GM12878 (cell line): ENCODE measurements at regions not wholly inside any gene's neighbourhood (a gene's known extent, or its start where the extent isn't known, plus 50 kb on each side); places are given as distances from the start of the nearest gene placed in this dataset.
"Not testable (repeated sequence)": the region's sequence is repeated elsewhere in the genome, so short reads cannot be mapped to it uniquely, and the experiment has no call there.

Source experiments
- ATAC-seq: fragments of 200-7000 bp; cut with Tn5 transposase; 3 replicates; pipeline ENCODE4 v1.9.1; 2020; ENCODE audit warnings: mild to moderate bottlenecking, moderate library complexity
- BruUV-seq: library from RNA; stranded (reverse); fragments of 400-500 nt; replicated peaks from 2 replicates; lab custom pipeline; 2021; lab: Mats Ljungman, UMichigan
- CTCF ChIA-PET: fragments of 300-600 bp; sonication (Branson Sonifier 250); formaldehyde crosslinking; extraction: SDS; loops from one replicate; lab custom pipeline; 2021; ENCODE audit warnings: inconsistent platforms; lab: Yijun Ruan, JAX
- POLR2A ChIA-PET: fragments of 350-600 bp; formaldehyde crosslinking; extraction: SDS; loops from one replicate; lab custom pipeline; 2021; ENCODE audit warnings: inconsistent platforms; lab: Charles Lee
- RAD21 ChIA-PET: fragments of 300-600 bp; sonication (Branson Sonifier 250); formaldehyde crosslinking; loops from one replicate; lab custom pipeline; 2023; ENCODE audit warnings: antibody characterized with exemption; ENCODE audit not compliant: unreplicated experiment; lab: Charles Lee
- SMC1A ChIA-PET: fragments of 300-600 bp; sonication (Branson Sonifier 250); formaldehyde crosslinking; loops from one replicate; lab custom pipeline; 2023; ENCODE audit not compliant: unreplicated experiment, uncharacterized antibody; lab: Charles Lee
- DNase-seq: peaks from one replicate; pipeline ENCODE4 v3.0.0-alpha.2; 2011; ENCODE audit warnings: low read depth, low spot score
- FAIRE-seq: peaks from 3 replicates; lab custom pipeline; 2011; peaks lifted over from hg19 to GRCh38; lab: Jason Lieb, UNC
- H2AFZ ChIP-seq: 2 replicates; pipeline ENCODE4 v1.6.0; 2011; ENCODE audit warnings: low read depth, low read length, control low read depth; ENCODE audit not compliant: control insufficient read depth
- H3K27ac ChIP-seq: 2 replicates; pipeline ENCODE4 v1.5.1; 2011; ENCODE audit warnings: control low read depth; ENCODE audit not compliant: control insufficient read depth, insufficient read depth
- H3K27me3 ChIP-seq, 2 experiments: replicated peaks in 1 of 2; 2 replicates each; pipeline versions ENCODE4 v1.6.0 to v1.6.1; 2011; ENCODE audit warnings: low read length in 1 of 2; ENCODE audit not compliant: control insufficient read depth in 2 of 2, insufficient read depth in 2 of 2
- H3K36me3 ChIP-seq, 2 experiments: 2 replicates each; pipeline ENCODE4 v1.5.1; 2011; ENCODE audit warnings: low read length in 1 of 2; ENCODE audit not compliant: control insufficient read depth in 2 of 2, insufficient read depth in 2 of 2
- H3K4me1 ChIP-seq: 2 replicates; pipeline ENCODE4 v1.6.1; 2011; ENCODE audit warnings: mild to moderate bottlenecking, low read length, moderate library complexity, mixed read lengths; ENCODE audit not compliant: control insufficient read depth, insufficient read depth
- H3K4me2 ChIP-seq: 2 replicates; pipeline ENCODE4 v1.6.0; 2011; ENCODE audit warnings: control low read depth; ENCODE audit not compliant: control insufficient read depth, insufficient read depth
- H3K4me3 ChIP-seq: fragments of 200-600 bp; sonication (generic); 2 replicates; pipeline ENCODE4 v1.5.1; 2016
- H3K79me2 ChIP-seq: 2 replicates; pipeline ENCODE4 v1.6.0; 2011; ENCODE audit warnings: low read length; ENCODE audit not compliant: control insufficient read depth, insufficient read depth
- H3K9ac ChIP-seq: 2 replicates; pipeline ENCODE4 v1.8.0; 2011; ENCODE audit warnings: low read length, control low read depth, mixed read lengths; ENCODE audit not compliant: control insufficient read depth, insufficient read depth
- H3K9me3 ChIP-seq: replicated peaks from 3 replicates; pipeline ENCODE4 v1.5.1; 2011; ENCODE audit warnings: mild to moderate bottlenecking, low read length; ENCODE audit not compliant: control insufficient read depth, insufficient read depth
- H4K20me1 ChIP-seq: 2 replicates; pipeline ENCODE4 v1.6.0; 2011; ENCODE audit not compliant: control insufficient read depth, insufficient read depth
- WGBS: methylation state at CpG from one replicate; pipeline ENCODE4 v1.1.6; 2016; ENCODE audit warnings: low lambda C conversion rate; ENCODE audit not compliant: insufficient replicate concordance, insufficient coverage; ENCODE audit errors: missing lambda C conversion rate; 5-methylcytosine and 5-hydroxymethylcytosine counted together
- in situ Hi-C: fragments of 300-500 bp; cut with MboI; formaldehyde crosslinking; loops from 9 replicates; pipeline ENCODE4 v1.14.3; 2018; ENCODE audit warnings: mixed read lengths
- intact Hi-C: fragments of 100-400 bp; cut with micrococcal nuclease; formaldehyde crosslinking; loops from one replicate; pipeline ENCODE4 v1.14.2; 2022; ENCODE audit not compliant: unreplicated experiment

DNA sequence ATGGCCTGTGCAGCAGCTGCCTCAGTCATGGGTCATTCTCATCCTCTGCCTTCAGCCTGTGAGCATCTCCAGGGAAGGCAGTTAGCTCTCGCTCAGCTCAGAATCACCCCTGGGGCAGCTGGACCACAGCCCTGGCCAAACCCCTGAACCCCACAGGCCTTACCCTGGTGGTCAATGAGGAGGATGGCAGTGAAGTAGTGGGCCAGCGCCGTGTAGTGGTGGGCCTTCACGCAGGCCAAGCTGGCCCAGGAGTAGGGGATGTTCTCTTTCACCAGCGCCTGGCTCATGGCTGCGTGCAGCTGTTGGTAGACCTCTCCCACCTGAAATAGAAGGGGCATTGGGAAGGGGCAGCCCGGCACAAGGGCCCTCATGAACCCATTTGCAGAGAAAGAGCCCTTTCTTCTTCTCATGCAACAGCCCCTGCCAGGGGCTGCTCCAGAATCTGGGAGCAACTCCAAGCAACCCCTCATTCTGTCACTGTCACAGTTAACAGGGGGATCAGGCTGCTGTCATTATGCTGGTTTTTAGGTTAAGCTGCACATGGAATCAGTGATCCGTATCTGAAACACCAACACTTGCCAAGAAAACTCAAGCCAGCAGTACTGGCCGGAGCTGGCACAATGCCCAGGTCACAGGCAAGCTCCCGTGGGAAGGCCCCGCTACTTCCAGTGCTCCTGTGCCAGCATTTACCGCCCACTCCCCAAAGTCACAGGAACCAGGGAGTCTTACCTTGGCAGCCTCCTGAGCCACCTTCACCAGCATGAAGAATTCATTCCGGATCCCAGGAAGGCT lies 290.2 kb downstream of the GOLGA6L6 start:
- intact Hi-C loops, DNase-seq, H3K27ac ChIP-seq, CTCF ChIA-PET, H3K4me2 ChIP-seq, H2AFZ ChIP-seq, FAIRE-seq, H3K9ac ChIP-seq, BruUV-seq, RAD21 ChIA-PET, POLR2A ChIA-PET, H3K79me2 ChIP-seq, SMC1A ChIA-PET, H3K9me3 ChIP-seq, H3K4me1 ChIP-seq, H4K20me1 ChIP-seq, H3K36me3 ChIP-seq, H3K27me3 ChIP-seq, ATAC-seq, H3K4me3 ChIP-seq: not testable (repeated sequence)
- in situ Hi-C loops, result loop anchor here (10.0 kb wide), 1 partner anchor 57 kb away; no protein-coding TSS in a partner anchor
- WGBS, result 33% methylated on average over 13 of the region's 13 CpGs

DNA sequence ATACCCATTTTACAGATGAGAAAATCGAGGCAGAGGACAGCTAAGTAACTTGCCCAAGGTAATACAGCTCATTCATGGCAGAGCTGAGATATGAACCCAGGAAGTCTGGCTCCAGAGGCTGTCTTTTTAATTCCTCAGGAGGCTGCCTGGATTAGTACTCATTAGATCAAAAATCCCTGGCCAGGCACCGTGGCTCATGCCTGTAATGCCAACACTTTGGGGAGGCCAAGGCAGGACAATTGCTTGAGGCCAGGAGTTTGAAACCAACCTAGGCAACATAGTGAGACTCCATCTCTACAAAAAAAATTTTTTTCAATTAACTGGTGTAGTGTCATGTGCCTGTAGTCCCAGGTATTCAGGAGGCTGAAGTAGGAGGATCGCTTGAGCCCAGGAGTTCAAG lies 291.4 kb downstream of the GOLGA6L6 start:
- H3K4me3 ChIP-seq, H3K36me3 ChIP-seq, RAD21 ChIA-PET, SMC1A ChIA-PET, H3K79me2 ChIP-seq, H2AFZ ChIP-seq, ATAC-seq, H3K4me2 ChIP-seq, H3K4me1 ChIP-seq, DNase-seq, CTCF ChIA-PET, POLR2A ChIA-PET, H3K27me3 ChIP-seq, H3K9me3 ChIP-seq, intact Hi-C loops, H3K27ac ChIP-seq, H4K20me1 ChIP-seq, BruUV-seq, FAIRE-seq, H3K9ac ChIP-seq: not testable (repeated sequence)
- in situ Hi-C loops, result loop anchor here (10.0 kb wide), 1 partner anchor 55 kb away; no protein-coding TSS in a partner anchor
- WGBS, result 20% methylated on average over 3 of the region's 3 CpGs

DNA sequence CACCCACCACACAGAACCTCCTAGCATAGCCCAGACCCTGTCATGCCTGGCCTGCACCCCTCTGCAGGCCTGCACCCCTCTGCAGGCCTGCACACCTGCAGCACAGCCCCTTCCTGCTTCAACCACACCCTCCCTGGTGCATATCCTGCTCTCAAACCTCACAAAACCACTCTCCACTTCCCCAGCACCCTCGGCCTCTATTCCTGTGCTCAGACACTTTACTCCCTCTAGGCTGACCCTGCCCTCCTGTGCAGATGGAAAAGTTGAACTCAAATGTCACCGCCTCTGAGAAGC lies 292.0 kb downstream of the GOLGA6L6 start:
- H4K20me1 ChIP-seq, SMC1A ChIA-PET, H2AFZ ChIP-seq, CTCF ChIA-PET, ATAC-seq, POLR2A ChIA-PET, H3K4me3 ChIP-seq, DNase-seq, H3K27ac ChIP-seq, H3K27me3 ChIP-seq, H3K9ac ChIP-seq, H3K9me3 ChIP-seq, H3K36me3 ChIP-seq, H3K79me2 ChIP-seq, H3K4me1 ChIP-seq, RAD21 ChIA-PET, intact Hi-C loops, FAIRE-seq, H3K4me2 ChIP-seq, BruUV-seq: not testable (repeated sequence)
- WGBS, result 0% methylated on average over 2 of the region's 2 CpGs
- in situ Hi-C loops, result loop anchor here (10.0 kb wide), 1 partner anchor 45 kb away; no protein-coding TSS in a partner anchor

DNA sequence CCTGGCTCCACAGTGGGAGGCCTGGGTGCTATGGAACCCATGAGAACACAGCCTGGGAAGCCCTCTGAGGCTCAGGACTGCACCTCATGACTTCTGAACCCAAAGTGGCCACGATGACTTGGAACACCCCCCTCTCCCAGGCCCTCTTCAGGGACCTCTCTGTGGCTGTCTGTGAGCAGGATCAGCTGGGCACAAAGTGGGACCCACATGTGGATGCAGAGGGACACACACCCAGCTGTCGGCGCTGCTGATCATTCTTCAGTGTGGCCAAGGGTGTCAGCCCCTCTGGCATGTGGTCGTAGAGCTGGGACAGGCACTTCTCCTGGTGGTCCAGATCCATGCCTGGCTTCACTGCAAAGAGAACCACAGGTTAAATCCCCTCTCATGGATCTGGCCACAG lies 293.2 kb downstream of the GOLGA6L6 start:
- intact Hi-C loops, H4K20me1 ChIP-seq, SMC1A ChIA-PET, H3K4me3 ChIP-seq, CTCF ChIA-PET, DNase-seq, RAD21 ChIA-PET, H3K4me1 ChIP-seq, H3K27ac ChIP-seq, H3K27me3 ChIP-seq, BruUV-seq, H3K79me2 ChIP-seq, H3K36me3 ChIP-seq, ATAC-seq, POLR2A ChIA-PET, H3K4me2 ChIP-seq, H3K9me3 ChIP-seq, H3K9ac ChIP-seq, FAIRE-seq, H2AFZ ChIP-seq: not testable (repeated sequence)
- in situ Hi-C loops, result loop anchor here (10.0 kb wide), 1 partner anchor 46 kb away; no protein-coding TSS in a partner anchor
- 35% methylated on average over 4 of the region's 4 CpGs for WGBS
